GM23338 (cell line): ENCODE measurements at regions not wholly inside any gene's neighbourhood (a gene's known extent, or its start where the extent isn't known, plus 50 kb on each side); places are given as distances from the start of the nearest gene placed in this dataset.

Experiments
- ATAC-seq: fragments of 200-7000 bp; cut with Tn5 transposase; 3 replicates; pipeline ENCODE4 v1.9.1; 2020
- DNase-seq: peaks from one replicate; pipeline ENCODE4 v3.0.0-alpha.2; 2015; ENCODE audit warnings: low spot score
- H2AFZ ChIP-seq: fragments of 200-600 bp; sonication (generic); 2 replicates; pipeline ENCODE4 v1.8.0; 2016; ENCODE audit warnings: antibody characterized with exemption, mild to moderate bottlenecking, moderate library complexity
- H3F3A ChIP-seq: fragments of 200-600 bp; sonication (generic); replicated peaks from 2 replicates; pipeline ENCODE4 v1.8.0; 2017; ENCODE audit warnings: antibody characterized with exemption, mixed run types, low read depth
- H3K27ac ChIP-seq: fragments of 200-600 bp; sonication (generic); 2 replicates; pipeline ENCODE4 v1.6.1; 2016; ENCODE audit warnings: low read depth
- H3K27me3 ChIP-seq: fragments of 200-600 bp; sonication (generic); 2 replicates; pipeline ENCODE4 v1.8.0; 2016; ENCODE audit warnings: mild to moderate bottlenecking, mixed run types, moderate library complexity; ENCODE audit not compliant: insufficient read depth
- H3K36me3 ChIP-seq: fragments of 200-600 bp; sonication (generic); 2 replicates; pipeline ENCODE4 v1.8.0; 2016; ENCODE audit warnings: mild to moderate bottlenecking; ENCODE audit not compliant: insufficient read depth
- H3K4me1 ChIP-seq: fragments of 200-600 bp; sonication (generic); 2 replicates; pipeline ENCODE4 v1.8.0; 2016; ENCODE audit warnings: mild to moderate bottlenecking, moderate library complexity; ENCODE audit not compliant: insufficient read depth
- H3K4me2 ChIP-seq: fragments of 200-600 bp; sonication (generic); 2 replicates; pipeline ENCODE4 v1.7.1; 2017; ENCODE audit warnings: mixed run types
- H3K4me3 ChIP-seq: fragments of 200-600 bp; sonication (generic); 2 replicates; pipeline ENCODE4 v1.6.1; 2016; ENCODE audit warnings: mixed run types
- H3K79me2 ChIP-seq: fragments of 200-600 bp; sonication (generic); replicated peaks from 2 replicates; pipeline ENCODE4 v1.8.0; 2017; ENCODE audit warnings: mild to moderate bottlenecking; ENCODE audit not compliant: insufficient read depth
- H3K9me2 ChIP-seq: fragments of 200-600 bp; sonication (generic); 2 replicates; pipeline ENCODE4 v1.8.0; 2017; ENCODE audit not compliant: insufficient read depth
- H4K20me1 ChIP-seq: fragments of 200-600 bp; sonication (generic); replicated peaks from 2 replicates; pipeline ENCODE4 v1.8.0; 2017; ENCODE audit warnings: mild to moderate bottlenecking; ENCODE audit not compliant: insufficient read depth
- H3K27ac Mint-ChIP-seq: 2 replicates; pipeline ENCODE4 v1.8.0; 2020; ENCODE audit warnings: inconsistent platforms, mild to moderate bottlenecking, moderate library complexity, mixed read lengths
- H3K27me3 Mint-ChIP-seq: 3 replicates; pipeline ENCODE4 v1.8.0; 2022; ENCODE audit warnings: low read depth, mild to moderate bottlenecking, moderate library complexity, mixed read lengths, inconsistent platforms; ENCODE audit not compliant: insufficient read depth, poor library complexity
- H3K36me3 Mint-ChIP-seq: 3 replicates; pipeline ENCODE4 v1.8.0; 2021; ENCODE audit warnings: low read depth, mild to moderate bottlenecking, inconsistent platforms, moderate library complexity, mixed read lengths
- H3K4me1 Mint-ChIP-seq: 3 replicates; pipeline ENCODE4 v1.8.0; 2020; ENCODE audit warnings: mild to moderate bottlenecking, inconsistent platforms, mixed read lengths
- H3K4me3 Mint-ChIP-seq: 3 replicates; pipeline ENCODE4 v1.8.0; 2021; ENCODE audit warnings: moderate library complexity, mild to moderate bottlenecking, inconsistent platforms, mixed read lengths
- H3K9me3 Mint-ChIP-seq: 3 replicates; pipeline ENCODE4 v1.8.0; 2020; ENCODE audit warnings: moderate library complexity, mild to moderate bottlenecking, inconsistent platforms, mixed read lengths
- CREB1 ChIP-seq: fragments of 250-450 bp; sonication (Bioruptor Pico); IDR thresholded peaks from 2 replicates; pipeline ENCODE4 v1.5.0; 2020; ENCODE audit warnings: low read depth, mild to moderate bottlenecking, moderate library complexity
- EZH2 ChIP-seq: fragments of 200-600 bp; sonication (generic); IDR thresholded peaks from one replicate; pipeline ENCODE4 v1.8.0; 2017; ENCODE audit warnings: antibody characterized with exemption, mild to moderate bottlenecking, low read depth; ENCODE audit not compliant: unreplicated experiment
- EZH2phosphoT487 ChIP-seq: fragments of 200-600 bp; sonication (generic); IDR thresholded peaks from one replicate; pipeline ENCODE4 v1.8.1; 2018; ENCODE audit warnings: antibody characterized with exemption; ENCODE audit not compliant: unreplicated experiment
- JUNB ChIP-seq: IDR thresholded peaks from one replicate; pipeline ENCODE4 v1.6.1; 2016; ENCODE audit warnings: antibody characterized with exemption; ENCODE audit not compliant: unreplicated experiment
- NANOG ChIP-seq: IDR thresholded peaks from 2 replicates; pipeline ENCODE4 v1.6.1; 2016; ENCODE audit warnings: antibody characterized with exemption, borderline replicate concordance
- POLR2AphosphoS5 ChIP-seq: IDR thresholded peaks from 2 replicates; pipeline ENCODE4 v1.6.1; 2016; ENCODE audit warnings: antibody characterized with exemption, low read depth
- STAT1 ChIP-seq: IDR thresholded peaks from one replicate; pipeline ENCODE4 v1.6.1; 2016; ENCODE audit warnings: antibody characterized with exemption; ENCODE audit not compliant: unreplicated experiment
- ZNF114 ChIP-seq: fragments of 250-450 bp; sonication (Bioruptor Pico); IDR thresholded peaks from 2 replicates; pipeline ENCODE4 v1.5.0; 2020; ENCODE audit warnings: mild to moderate bottlenecking, moderate library complexity
- ZNF331 ChIP-seq: fragments of 250-450 bp; sonication (Bioruptor Pico); IDR thresholded peaks from 2 replicates; pipeline ENCODE4 v1.5.0; 2020; ENCODE audit warnings: low read depth, mild to moderate bottlenecking, moderate library complexity
- TF ChIP-seq, protein P1 (sequence below): IDR thresholded peaks from one replicate; pipeline ENCODE4 v1.6.1; 2018; ENCODE audit warnings: antibody characterized with exemption; ENCODE audit not compliant: unreplicated experiment
- TF ChIP-seq, protein P2 (sequence below): fragments of 250-450 bp; sonication (Bioruptor Pico); IDR thresholded peaks from 2 replicates; pipeline ENCODE4 v1.5.0; 2020; ENCODE audit warnings: mild to moderate bottlenecking, moderate library complexity
- TF ChIP-seq, protein P3 (sequence below): IDR thresholded peaks from 2 replicates; pipeline ENCODE4 v1.6.1; 2016; ENCODE audit warnings: antibody characterized with exemption

DNA sequence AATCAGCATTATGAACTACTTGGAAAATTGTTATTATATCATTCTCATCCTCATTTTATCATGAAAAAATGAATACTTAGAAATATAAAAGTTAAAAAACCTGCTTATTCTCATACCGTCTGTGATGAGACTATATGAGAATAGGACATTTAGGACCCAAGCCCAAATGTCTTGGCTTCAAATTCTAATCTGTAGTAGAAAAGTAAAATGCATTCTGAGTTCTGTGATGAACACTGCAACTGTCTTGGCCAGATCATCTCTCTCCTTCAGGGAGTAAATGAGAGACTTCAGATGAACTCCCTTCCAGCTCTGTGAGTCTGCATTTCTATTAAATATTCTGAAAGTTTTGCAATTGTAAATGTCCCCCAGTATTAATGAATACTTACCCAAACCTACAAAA lies 940.7 kb upstream of the KLHL29 start (continued):
- TF ChIP-seq, protein P1, sequence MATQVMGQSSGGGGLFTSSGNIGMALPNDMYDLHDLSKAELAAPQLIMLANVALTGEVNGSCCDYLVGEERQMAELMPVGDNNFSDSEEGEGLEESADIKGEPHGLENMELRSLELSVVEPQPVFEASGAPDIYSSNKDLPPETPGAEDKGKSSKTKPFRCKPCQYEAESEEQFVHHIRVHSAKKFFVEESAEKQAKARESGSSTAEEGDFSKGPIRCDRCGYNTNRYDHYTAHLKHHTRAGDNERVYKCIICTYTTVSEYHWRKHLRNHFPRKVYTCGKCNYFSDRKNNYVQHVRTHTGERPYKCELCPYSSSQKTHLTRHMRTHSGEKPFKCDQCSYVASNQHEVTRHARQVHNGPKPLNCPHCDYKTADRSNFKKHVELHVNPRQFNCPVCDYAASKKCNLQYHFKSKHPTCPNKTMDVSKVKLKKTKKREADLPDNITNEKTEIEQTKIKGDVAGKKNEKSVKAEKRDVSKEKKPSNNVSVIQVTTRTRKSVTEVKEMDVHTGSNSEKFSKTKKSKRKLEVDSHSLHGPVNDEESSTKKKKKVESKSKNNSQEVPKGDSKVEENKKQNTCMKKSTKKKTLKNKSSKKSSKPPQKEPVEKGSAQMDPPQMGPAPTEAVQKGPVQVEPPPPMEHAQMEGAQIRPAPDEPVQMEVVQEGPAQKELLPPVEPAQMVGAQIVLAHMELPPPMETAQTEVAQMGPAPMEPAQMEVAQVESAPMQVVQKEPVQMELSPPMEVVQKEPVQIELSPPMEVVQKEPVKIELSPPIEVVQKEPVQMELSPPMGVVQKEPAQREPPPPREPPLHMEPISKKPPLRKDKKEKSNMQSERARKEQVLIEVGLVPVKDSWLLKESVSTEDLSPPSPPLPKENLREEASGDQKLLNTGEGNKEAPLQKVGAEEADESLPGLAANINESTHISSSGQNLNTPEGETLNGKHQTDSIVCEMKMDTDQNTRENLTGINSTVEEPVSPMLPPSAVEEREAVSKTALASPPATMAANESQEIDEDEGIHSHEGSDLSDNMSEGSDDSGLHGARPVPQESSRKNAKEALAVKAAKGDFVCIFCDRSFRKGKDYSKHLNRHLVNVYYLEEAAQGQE = no peak
- no peak for TF ChIP-seq EZH2

DNA sequence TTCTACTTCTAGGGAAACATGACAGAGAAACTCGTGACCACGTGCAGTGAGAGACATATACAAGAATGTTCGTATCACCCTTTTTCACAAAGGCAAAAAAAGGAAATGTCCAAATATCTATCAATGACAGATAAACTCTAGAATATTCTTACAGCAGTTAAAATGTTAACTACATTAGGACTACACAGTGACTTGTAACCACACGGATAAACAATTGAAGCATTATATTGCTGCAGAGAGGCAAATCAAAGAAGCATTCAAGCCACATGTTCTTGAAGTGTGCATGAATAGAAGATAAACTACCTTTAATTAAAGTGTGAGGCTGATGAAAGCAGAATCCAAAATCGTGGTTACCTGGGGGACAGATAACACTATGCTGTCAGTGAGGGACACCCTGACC lies 935.3 kb upstream of the KLHL29 start:
- DNase-seq = no peak
- Histone ChIP-seq H3K9me2 (no peaks in the 10 kb centered on the region), H2AFZ (no peak overlapping the region), H3K79me2 (no peaks in the 10 kb centered on the region), H3F3A (no peaks in the 10 kb centered on the region), H3K4me3 (no peak overlapping the region), H4K20me1 (no peaks in the 10 kb centered on the region), H3K4me2 (no peak overlapping the region), H3K27me3 (no peaks in the 10 kb centered on the region), H3K4me1 (no peaks in the 10 kb centered on the region), H3K27ac (no peak overlapping the region), H3K36me3 (no peaks in the 10 kb centered on the region)
- H3K4me3 Mint-ChIP-seq = no peak overlapping the region
- no peak overlapping the region for H3K27ac Mint-ChIP-seq
- no peak for ATAC-seq
- no peaks in the 10 kb centered on the region for H3K27me3 Mint-ChIP-seq
- H3K4me1 Mint-ChIP-seq = no peaks in the 10 kb centered on the region
- H3K9me3 Mint-ChIP-seq = no peaks in the 10 kb centered on the region
- H3K36me3 Mint-ChIP-seq = no peaks in the 10 kb centered on the region
- TF ChIP-seq EZH2phosphoT487 (no peak), ZNF331 (CRISPR knock-in tag) (no peak), EZH2 (no peak), JUNB (no peak), POLR2AphosphoS5 (no peak), CREB1 (CRISPR knock-in tag) (no peak), STAT1 (no peak), NANOG (no peak), ZNF114 (CRISPR knock-in tag) (no peak)
- TF ChIP-seq, protein P1 = no peak
- TF ChIP-seq, protein P2, sequence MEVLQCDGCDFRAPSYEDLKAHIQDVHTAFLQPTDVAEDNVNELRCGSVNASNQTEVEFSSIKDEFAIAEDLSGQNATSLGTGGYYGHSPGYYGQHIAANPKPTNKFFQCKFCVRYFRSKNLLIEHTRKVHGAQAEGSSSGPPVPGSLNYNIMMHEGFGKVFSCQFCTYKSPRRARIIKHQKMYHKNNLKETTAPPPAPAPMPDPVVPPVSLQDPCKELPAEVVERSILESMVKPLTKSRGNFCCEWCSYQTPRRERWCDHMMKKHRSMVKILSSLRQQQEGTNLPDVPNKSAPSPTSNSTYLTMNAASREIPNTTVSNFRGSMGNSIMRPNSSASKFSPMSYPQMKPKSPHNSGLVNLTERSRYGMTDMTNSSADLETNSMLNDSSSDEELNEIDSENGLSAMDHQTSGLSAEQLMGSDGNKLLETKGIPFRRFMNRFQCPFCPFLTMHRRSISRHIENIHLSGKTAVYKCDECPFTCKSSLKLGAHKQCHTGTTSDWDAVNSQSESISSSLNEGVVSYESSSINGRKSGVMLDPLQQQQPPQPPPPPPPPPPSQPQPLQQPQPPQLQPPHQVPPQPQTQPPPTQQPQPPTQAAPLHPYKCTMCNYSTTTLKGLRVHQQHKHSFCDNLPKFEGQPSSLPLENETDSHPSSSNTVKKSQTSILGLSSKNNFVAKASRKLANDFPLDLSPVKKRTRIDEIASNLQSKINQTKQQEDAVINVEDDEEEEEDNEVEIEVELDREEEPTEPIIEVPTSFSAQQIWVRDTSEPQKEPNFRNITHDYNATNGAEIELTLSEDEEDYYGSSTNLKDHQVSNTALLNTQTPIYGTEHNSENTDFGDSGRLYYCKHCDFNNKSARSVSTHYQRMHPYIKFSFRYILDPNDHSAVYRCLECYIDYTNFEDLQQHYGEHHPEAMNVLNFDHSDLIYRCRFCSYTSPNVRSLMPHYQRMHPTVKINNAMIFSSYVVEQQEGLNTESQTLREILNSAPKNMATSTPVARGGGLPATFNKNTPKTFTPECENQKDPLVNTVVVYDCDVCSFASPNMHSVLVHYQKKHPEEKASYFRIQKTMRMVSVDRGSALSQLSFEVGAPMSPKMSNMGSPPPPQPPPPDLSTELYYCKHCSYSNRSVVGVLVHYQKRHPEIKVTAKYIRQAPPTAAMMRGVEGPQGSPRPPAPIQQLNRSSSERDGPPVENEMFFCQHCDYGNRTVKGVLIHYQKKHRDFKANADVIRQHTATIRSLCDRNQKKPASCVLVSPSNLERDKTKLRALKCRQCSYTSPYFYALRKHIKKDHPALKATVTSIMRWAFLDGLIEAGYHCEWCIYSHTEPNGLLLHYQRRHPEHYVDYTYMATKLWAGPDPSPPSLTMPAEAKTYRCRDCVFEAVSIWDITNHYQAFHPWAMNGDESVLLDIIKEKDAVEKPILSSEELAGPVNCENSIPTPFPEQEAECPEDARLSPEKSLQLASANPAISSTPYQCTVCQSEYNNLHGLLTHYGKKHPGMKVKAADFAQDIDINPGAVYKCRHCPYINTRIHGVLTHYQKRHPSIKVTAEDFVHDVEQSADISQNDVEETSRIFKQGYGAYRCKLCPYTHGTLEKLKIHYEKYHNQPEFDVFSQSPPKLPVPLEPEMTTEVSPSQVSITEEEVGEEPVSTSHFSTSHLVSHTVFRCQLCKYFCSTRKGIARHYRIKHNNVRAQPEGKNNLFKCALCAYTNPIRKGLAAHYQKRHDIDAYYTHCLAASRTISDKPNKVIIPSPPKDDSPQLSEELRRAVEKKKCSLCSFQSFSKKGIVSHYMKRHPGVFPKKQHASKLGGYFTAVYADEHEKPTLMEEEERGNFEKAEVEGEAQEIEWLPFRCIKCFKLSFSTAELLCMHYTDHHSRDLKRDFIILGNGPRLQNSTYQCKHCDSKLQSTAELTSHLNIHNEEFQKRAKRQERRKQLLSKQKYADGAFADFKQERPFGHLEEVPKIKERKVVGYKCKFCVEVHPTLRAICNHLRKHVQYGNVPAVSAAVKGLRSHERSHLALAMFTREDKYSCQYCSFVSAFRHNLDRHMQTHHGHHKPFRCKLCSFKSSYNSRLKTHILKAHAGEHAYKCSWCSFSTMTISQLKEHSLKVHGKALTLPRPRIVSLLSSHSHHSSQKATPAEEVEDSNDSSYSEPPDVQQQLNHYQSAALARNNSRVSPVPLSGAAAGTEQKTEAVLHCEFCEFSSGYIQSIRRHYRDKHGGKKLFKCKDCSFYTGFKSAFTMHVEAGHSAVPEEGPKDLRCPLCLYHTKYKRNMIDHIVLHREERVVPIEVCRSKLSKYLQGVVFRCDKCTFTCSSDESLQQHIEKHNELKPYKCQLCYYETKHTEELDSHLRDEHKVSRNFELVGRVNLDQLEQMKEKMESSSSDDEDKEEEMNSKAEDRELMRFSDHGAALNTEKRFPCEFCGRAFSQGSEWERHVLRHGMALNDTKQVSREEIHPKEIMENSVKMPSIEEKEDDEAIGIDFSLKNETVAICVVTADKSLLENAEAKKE (CRISPR knock-in tag) = no peak
- TF ChIP-seq, protein P3, sequence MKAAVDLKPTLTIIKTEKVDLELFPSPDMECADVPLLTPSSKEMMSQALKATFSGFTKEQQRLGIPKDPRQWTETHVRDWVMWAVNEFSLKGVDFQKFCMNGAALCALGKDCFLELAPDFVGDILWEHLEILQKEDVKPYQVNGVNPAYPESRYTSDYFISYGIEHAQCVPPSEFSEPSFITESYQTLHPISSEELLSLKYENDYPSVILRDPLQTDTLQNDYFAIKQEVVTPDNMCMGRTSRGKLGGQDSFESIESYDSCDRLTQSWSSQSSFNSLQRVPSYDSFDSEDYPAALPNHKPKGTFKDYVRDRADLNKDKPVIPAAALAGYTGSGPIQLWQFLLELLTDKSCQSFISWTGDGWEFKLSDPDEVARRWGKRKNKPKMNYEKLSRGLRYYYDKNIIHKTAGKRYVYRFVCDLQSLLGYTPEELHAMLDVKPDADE = no peak
